Kidney glomerular epithelial cell (primary cell): ENCODE measurements at regions not wholly inside any gene's neighbourhood (a gene's known extent, or its start where the extent isn't known, plus 50 kb on each side); places are given as distances from the start of the nearest gene placed in this dataset.
"Not testable (repeated sequence)": the region's sequence is repeated elsewhere in the genome, so short reads cannot be mapped to it uniquely, and the experiment has no call there.

Source experiments
- DNase-seq: peaks from one replicate; lab custom pipeline; 2025; lab: John Stamatoyannopoulos, UW

DNA sequence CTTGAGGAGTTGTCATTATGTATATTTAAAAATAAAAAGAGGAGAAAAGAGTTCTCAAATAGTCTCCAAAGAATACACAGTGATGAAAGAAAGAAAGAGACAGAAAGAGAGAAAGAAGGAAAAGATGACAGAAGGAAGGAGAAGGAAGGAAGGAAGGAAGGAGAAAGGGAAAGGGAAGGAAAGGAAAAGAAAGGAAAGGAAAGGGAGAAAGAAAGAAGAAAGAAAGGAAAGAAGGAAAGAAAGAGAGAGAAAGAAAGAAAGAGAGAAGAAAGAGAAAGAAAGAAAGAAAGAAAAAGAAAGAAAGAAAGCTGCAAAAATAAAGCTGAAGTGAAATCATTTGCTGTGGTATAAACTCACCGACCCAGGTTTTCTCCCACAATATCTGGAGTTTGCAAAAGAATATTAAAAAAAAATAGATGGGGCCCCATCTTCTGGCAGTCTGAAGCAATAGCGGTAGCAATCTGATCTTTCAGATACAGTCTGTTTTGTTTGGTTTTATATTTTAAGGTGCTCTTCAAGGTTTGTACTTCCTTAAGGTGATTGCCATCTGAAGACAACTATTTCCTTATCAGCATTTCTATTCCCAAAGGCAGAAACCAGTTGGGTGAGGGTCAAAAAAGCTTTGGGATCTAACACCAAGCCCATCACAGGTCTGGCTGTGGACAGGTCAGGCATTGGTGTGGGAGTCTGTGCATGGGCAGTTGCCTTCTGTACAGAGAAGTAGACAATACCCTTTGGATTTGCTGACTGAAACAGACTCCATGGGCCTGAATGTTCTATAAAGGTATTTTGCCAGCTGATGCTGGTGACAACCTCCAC is 160.4 kb downstream of the CPEB2 start:
- DNase-seq = peak; percentile 58

DNA sequence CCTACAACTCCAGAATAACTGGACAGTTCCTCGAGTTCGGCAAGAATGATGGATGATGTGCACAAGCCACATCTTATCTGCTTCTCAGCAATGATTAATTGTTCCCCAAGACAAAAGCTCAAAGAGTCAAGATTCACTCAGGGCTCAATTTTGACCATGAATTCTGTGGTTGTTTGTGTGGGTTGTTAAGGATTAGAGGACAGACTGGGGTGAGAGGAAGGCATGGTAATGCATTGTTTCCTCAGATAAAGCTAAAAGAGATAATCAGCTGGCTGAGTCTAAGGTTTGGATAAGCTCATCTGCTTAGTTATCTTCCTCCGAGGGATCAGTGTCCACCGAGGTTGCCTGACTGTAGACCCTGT is 161.0 kb downstream of the CPEB2 start:
- DNase-seq = no peak

DNA sequence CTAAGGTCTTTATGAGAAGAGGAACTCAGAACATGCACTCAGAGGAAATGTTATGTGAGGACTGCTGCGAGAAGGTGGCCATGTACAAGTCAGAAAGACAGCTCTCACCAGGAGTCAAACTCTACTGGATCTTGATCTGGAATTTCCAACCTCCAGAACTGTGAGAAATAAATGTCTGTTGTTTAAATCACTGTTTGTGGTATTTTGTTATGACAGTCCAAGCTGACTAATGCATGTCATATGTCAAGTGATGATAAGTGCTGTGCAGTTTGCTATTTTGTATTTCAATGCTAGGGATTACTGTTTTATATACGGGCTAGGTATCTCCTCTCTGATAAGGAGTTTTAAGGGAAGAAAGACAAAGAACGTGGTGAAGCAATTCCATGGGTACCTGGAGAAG is 162.3 kb downstream of the CPEB2 start:
- peak; percentile 35 for DNase-seq

DNA sequence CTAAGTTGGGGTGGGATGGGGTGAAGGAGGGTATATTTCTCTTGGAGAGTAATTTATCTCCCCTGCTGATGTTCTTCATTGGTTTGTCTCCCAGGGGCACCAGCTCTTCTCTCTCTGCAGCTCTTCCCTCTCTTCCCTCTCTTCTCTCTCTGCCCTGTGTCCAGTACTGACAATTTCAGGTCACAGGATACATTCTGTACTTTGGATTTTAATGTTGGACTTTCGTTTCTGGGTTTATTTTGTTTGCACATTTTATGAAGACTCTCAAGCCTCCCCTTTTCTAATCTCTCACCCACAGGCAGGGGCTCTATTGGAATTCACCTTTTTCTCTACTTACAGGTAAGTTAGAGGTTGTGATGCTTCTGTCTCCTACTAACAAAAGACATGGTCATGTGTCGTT is 165.5 kb downstream of the CPEB2 start:
- DNase-seq = no peak

- DNase-seq = no peak
Observed at GRCh38 chr4:15168759-15169158, 166.5 kb downstream of the CPEB2 start.

GRCh38 chr4:15171725-15172124 is 169.4 kb downstream of the CPEB2 start:
- no peak for DNase-seq

GRCh38 chr4:15173251-15173650 is 171.0 kb downstream of the CPEB2 start:
- no peak for DNase-seq

GRCh38 chr4:15174168-15174567 is 171.9 kb downstream of the CPEB2 start:
- not testable (repeated sequence) for DNase-seq

- not testable (repeated sequence) for DNase-seq
Observed at GRCh38 chr4:15179842-15180241, 177.6 kb downstream of the CPEB2 start.

- DNase-seq = no peak
Observed at GRCh38 chr4:15182600-15183220, 180.4 kb downstream of the CPEB2 start.

- peak; percentile 89 for DNase-seq
Observed at GRCh38 chr4:15186149-15186548, 183.9 kb downstream of the CPEB2 start.

DNA sequence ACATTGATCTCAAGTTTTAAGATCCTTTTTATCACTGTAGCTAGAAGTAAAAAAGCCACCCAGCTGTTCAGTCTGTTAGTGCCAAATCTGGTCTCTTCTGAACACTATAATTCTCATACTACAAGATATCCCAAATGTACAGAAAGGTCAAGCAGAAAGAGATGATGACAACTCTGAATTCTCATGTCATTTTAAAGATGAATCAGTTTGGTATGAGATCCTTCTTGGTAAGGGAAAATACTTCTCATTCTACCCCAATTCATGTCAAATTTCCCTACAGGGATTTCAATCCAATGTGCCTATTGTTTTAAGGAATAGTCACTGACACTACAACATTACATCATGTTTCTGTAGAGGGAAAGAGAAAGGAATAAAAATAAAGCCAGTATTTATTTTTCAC is 184.5 kb downstream of the CPEB2 start:
- no peak for DNase-seq

DNA sequence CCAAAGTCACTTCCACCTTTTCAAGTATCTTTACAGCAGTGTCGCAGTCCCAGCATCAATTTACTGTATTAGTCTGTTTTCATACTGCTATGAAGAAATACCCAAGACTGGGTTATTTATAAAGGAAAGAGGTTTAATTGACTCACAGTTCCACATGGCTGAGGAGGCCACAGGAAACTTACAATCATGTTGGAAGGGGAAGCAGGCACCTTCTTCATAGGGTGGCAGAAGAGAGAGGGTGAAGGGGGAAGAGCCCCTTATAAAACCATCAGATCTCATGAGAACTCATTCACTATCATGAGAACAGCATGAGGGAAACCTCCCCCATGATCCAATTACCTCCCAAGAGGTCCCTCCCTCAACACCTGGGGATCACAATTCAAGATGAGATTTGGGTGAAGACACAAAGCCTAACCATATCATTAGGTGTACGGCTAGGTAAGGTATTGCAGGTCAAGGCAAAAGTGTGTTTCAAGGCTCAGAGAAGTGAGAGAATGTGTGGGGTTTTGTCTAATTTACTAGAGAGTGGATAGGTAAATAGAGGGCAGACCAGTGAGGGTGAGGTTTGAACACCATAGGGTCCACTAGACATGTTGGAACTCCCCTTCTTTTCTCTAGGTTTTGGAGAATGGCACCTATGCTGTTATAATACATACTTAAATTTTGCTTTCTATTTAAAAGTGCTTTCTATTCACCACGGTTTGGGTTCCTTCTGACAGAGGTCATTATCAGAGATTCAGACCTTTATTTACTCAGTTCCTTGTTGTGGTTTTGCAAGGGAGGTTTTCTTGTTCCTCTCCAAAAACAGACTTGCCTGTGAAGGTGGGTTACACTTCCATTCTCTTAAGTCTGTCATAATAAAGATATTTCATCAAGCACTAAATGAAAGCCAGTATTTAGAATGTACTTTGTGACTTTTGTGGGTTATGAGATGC is 186.6 kb downstream of the CPEB2 start:
- no peak for DNase-seq

GRCh38 chr4:15194520-15194919 is 192.2 kb downstream of the CPEB2 start:
- peak; percentile 66 for DNase-seq

DNA sequence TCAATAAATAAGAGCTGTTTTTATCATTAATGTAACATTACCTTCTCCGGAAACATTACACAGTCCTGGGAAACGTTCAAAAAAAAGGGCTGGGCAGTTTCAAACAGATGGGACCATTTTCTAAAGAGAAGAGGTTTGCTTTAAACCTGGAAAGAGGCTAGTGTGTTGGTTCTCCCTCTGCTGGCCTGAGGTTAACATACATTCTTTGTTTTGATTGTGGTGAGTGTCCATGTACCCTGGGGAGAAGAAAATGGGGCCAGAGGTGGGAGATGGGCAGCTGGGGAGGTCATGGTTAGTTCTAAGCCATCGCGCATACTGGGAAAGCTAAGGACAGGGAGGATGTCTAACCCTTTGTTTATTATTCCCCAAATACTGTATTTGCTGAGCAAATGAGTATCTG is 194.7 kb downstream of the CPEB2 start:
- DNase-seq = peak; percentile 44

- no peak for DNase-seq
Observed at GRCh38 chr4:15198070-15198727, 195.9 kb downstream of the CPEB2 start.

GRCh38 chr4:15201782-15202181 is 199.5 kb downstream of the CPEB2 start:
- no peak for DNase-seq

DNA sequence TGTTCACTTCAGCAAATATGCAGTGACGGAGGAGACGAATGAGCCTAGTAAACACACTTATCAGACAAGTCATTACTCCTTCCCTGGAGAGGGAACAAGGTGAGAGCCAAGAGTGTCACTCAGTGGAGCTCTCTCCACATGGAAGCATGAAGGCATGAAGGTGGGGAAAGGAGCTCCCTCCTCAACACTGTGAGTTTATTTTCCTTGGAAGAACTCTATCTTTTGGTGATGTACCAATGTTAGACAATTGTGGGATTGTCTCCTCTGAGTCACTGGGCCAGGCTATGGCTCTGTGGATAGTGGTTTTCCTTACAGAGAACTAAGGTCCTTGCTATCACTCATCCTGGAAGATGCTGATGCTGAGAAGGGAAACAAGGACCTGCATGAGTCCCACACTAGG is 200.2 kb downstream of the CPEB2 start:
- no peak for DNase-seq

- not testable (repeated sequence) for DNase-seq
Observed at GRCh38 chr4:15206526-15206925, 204.2 kb downstream of the CPEB2 start.

GRCh38 chr4:15213302-15213970 is 211.2 kb downstream of the CPEB2 start:
- DNase-seq = no peak

- no peak for DNase-seq
Observed at GRCh38 chr4:15215109-15215508, 212.7 kb upstream of the C1QTNF7 start.

- no peak for DNase-seq
Observed at GRCh38 chr4:15226203-15226602, 201.6 kb upstream of the C1QTNF7 start.
